Head of caudate nucleus (tissue), 42 donors: ENCODE measurements at regions not wholly inside any gene's neighbourhood (a gene's known extent, or its start where the extent isn't known, plus 50 kb on each side); places are given as distances from the start of the nearest gene placed in this dataset.

Source experiments
- DNase-seq, 42 donors: peaks; one replicate each; pipeline versions ENCODE4 v3.0.0 to v3.0.0-alpha.2; 2020 to 2021; ENCODE audit warnings: mixed read lengths in 7 of 42
- intact Hi-C: fragments of 100-400 bp; cut with DNase I; formaldehyde crosslinking; loops from one replicate; pipeline ENCODE4 v1.15.0; 2022

- intact Hi-C loops, result no loop called here
- no peak for DNase-seq
Observed at GRCh38 chr6:165895421-165896165, 232.6 kb upstream of the PDE10A start.

GRCh38 chr6:165894171-165894825, 231.3 kb upstream of the PDE10A start:
- intact Hi-C loops, result no loop called here
- DNase-seq, result no peak

- intact Hi-C loops, result no loop called here
- no peak for DNase-seq
Observed at GRCh38 chr6:165893431-165893830, 230.4 kb upstream of the PDE10A start.

- no peak for DNase-seq
- intact Hi-C loops, result no loop called here
Observed at GRCh38 chr6:165891320-165891719, 228.3 kb upstream of the PDE10A start.

GRCh38 chr6:165890404-165890735, 227.3 kb upstream of the PDE10A start:
- intact Hi-C loops, result no loop called here
- no peak for DNase-seq

- intact Hi-C loops, result loop anchor here (5.0 kb wide), 1 partner anchor 217 kb away; no protein-coding TSS in a partner anchor
- DNase-seq, result peak in 18 of 42 donors; percentile 20 to 59 (median 44)
Observed at GRCh38 chr6:165889636-165890403, 226.8 kb upstream of the PDE10A start.

- no peak for DNase-seq
- intact Hi-C loops, result loop anchor here (5.0 kb wide), 1 partner anchor 221 kb away; no protein-coding TSS in a partner anchor
Observed at GRCh38 chr6:165886169-165886568, 223.1 kb upstream of the PDE10A start.

- DNase-seq, result peak; percentile 74 to 93 (median 84)
- intact Hi-C loops, result loop anchor here (5.0 kb wide), 1 partner anchor 222 kb away; no protein-coding TSS in a partner anchor
Observed at GRCh38 chr6:165884813-165885765, 222.0 kb upstream of the PDE10A start.

GRCh38 chr6:165883851-165884640, 221.0 kb upstream of the PDE10A start:
- no peak for DNase-seq
- intact Hi-C loops, result no loop called here

- intact Hi-C loops, result no loop called here
- no peak for DNase-seq
Observed at GRCh38 chr6:165881806-165882205, 218.8 kb upstream of the PDE10A start.

- DNase-seq, result no peak
- intact Hi-C loops, result no loop called here
Observed at GRCh38 chr6:165880686-165881085, 217.6 kb upstream of the PDE10A start.

GRCh38 chr6:165877773-165878172, 214.7 kb upstream of the PDE10A start:
- intact Hi-C loops, result no loop called here
- no peak for DNase-seq

GRCh38 chr6:165877192-165877591, 214.2 kb upstream of the PDE10A start:
- intact Hi-C loops, result no loop called here
- no peak for DNase-seq

GRCh38 chr6:165876588-165876987, 213.5 kb upstream of the PDE10A start:
- intact Hi-C loops, result no loop called here
- DNase-seq, result peak in 2 of 42 donors; percentile 24 to 30

GRCh38 chr6:165875946-165876345, 212.9 kb upstream of the PDE10A start:
- DNase-seq, result no peak
- intact Hi-C loops, result no loop called here

GRCh38 chr6:165873976-165874375, 210.9 kb upstream of the PDE10A start:
- no peak for DNase-seq
- intact Hi-C loops, result no loop called here

- DNase-seq, result no peak
- intact Hi-C loops, result no loop called here
Observed at GRCh38 chr6:165872811-165873210, 209.8 kb upstream of the PDE10A start.

GRCh38 chr6:165872311-165872710, 209.3 kb upstream of the PDE10A start:
- peak in 18 of 42 donors; percentile 17 to 60 (median 40) for DNase-seq
- intact Hi-C loops, result no loop called here
